HG03095 (cell line): ENCODE measurements at regions not wholly inside any gene's neighbourhood (a gene's known extent, or its start where the extent isn't known, plus 50 kb on each side); places are given as distances from the start of the nearest gene placed in this dataset.
"Not testable (repeated sequence)": the region's sequence is repeated elsewhere in the genome, so short reads cannot be mapped to it uniquely, and the experiment has no call there.

Source experiments
- ATAC-seq: cut with Tn5 transposase; IDR thresholded peaks from one replicate; pipeline ENCODE4 v1.9.1; 2021; ENCODE audit warnings: moderate library complexity; ENCODE audit not compliant: unreplicated experiment

DNA sequence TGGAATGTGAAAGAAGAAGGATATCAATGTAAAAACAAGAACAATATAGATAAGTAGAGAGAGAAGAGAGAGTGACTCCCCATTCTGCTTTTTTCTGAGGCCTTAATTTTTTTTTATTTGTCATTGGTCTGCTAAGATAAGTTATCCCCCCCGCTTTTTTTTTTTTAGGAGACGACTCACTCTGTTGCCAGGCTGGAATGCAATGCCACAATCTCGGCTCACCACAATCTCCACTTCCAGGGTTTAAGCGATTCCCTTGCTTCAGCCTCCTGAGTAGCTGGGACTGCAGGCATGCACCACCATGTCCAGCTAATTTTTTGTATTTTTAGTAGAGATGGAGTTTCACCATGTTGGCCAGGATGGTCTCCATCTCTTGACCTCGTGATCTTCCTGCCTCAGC is 677.0 kb downstream of the MAFB start:
- ATAC-seq: not testable (repeated sequence)

DNA sequence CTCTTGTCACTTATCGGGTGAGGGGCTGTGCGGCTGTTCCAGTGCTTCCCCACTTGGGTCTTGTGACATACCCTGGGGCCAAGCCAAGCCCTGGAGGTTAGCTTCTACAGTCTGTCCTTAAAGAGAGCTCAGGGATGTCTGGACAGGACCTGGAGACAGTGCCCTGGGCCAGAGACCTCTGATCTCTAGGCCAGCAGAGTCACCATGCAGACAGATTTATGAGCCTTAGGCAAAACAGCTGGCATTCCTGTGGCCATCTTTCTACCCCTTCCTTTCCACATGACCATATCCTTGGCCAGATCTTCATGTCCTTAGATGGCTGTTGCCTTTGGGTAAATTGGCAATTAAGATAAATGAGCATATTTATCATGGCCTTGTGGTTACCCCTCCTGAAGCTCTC is 678.6 kb downstream of the MAFB start:
- ATAC-seq: no peak

DNA sequence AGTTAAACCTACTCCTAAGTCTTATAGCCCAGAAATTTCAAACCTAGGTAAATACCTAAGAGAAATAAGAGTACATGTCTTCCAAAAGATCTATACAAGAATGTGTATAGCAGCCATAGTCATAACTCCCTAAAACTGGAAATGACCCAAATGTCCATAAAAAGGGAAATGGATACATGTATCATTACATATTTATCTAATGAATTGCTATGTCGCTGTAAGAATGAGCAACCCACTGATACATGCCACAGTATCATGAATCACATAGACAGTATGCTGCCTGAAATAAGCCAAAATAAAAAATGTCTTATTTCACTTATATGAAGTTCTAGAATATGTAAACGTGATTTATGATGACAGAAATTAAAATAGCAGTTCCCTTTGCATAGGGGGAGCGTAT is 679.5 kb downstream of the MAFB start:
- no peak for ATAC-seq

DNA sequence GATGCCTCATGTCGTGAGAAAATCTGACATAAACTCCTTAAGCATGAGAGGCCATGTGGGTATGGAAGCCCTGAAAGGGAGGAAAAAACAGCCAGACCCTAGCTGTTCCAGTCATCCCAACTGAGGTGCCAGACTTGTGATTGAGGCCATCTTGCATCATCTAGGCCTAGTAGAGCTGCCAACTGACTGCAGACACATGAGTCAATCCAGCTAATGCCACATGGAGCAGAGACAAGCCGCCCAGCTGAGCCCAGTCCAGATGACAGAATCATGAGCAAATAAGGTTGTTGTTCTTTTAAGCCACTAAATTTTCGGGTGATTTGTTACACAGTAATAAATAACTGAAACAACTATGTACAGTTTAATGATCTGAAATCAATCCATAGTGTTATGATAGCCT is 680.9 kb downstream of the MAFB start:
- no peak for ATAC-seq

DNA sequence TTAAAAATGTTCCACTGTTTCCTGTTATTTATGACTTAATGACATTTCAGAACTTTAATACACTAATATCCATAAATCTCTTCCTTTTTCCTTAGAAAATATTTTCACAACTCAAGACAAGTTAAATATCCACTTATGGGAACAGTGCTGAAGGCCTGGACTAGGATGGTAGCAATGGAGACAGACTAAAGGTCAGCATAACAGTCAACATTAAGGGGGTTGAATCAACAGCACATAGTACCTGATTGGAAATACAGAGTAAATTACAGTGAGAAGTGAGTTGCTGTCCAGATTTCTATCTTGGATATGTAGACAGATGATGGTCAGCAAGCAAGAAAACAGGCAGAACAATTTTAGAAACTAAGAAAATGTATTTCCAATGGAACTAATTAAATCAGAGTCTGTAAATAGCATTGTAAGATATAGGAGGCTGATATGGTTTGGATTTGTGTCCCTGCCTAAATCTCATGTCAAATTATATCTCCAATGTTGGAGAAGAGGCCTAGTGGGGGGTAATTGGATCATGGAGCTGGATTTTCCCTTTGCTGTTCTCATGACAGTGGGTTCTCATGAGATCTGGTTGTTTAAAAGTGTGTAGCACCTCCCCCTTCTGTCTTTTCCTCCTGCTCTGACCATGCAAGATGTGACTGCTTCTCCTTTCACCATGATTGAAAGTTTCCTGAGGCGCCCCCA is 682.7 kb downstream of the MAFB start:
- ATAC-seq: no peak

DNA sequence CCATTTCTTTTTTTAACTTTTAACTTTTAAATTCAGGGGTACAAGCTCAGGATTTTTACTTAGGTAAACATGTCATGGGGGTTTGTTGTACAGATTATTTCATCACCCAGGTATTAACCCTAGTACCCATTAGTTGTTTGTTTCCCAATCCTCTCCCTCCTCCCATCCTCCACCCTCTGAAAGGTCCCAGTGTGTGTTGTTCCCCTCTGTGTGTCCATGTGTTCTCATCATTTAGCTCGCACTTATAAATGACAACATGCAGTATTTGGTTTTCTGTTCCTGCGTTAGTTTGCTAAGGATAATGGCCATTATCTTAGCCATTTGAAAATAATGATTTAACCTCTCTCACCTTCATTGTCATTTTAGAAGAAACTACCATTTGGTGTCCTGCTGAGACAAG is 684.9 kb downstream of the MAFB start:
- not testable (repeated sequence) for ATAC-seq

DNA sequence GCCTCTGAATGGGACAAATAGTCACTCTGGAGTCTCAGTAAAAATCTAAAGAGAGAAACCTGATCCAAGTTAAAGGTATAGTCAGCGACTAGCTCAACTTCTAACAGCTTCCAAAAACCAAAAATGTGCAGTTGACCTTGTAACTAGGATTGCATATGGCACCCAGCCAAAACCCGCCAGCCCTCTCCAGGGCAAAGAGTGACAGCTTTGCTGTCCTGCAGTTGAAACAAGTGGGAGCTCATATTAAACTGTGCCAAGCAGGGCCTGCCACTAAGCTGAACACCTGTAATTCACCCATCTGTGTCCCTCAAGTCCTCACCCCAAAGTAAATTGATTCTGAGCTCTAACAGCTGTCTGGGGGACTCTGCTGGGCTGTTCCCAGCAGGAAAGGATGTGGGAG is 695.3 kb downstream of the MAFB start:
- no peak for ATAC-seq

DNA sequence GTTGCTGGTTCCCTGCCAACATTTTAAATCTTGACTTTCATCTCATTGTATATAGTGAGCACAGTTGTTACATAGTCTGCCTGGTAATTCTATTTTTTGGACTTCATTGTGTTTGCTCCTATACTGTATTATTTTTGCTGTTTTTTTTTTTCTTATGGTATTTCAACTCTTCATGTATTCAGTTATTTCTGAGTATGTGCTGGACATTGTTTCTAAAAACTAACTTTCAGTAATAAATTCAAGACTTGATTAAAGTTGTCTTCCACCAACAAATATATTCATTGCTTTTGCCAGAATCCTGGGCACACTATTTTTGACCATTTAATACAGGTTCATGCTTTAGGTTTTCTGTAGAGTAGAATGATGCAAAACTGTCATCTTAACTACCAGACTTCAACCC is 698.3 kb downstream of the MAFB start:
- ATAC-seq: no peak

DNA sequence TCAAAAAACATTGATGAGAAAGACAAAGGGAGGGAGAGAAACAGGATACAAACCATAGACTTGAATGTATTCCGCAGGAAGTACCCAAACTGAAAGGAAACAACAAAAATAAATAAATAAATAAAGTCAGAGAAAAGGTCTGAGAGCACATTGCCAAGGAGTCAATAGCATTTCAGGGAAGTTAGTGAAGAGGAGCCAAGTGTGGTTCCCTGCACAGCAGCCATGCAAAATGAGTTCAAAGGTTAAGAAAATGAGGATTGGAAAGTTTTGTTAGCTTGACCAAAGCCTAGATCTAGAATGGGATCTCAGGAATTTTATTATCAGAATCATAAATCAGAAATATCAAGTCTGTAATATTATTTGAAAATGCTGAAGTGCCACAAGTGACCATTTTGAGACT is 700.0 kb downstream of the MAFB start:
- no peak for ATAC-seq

DNA sequence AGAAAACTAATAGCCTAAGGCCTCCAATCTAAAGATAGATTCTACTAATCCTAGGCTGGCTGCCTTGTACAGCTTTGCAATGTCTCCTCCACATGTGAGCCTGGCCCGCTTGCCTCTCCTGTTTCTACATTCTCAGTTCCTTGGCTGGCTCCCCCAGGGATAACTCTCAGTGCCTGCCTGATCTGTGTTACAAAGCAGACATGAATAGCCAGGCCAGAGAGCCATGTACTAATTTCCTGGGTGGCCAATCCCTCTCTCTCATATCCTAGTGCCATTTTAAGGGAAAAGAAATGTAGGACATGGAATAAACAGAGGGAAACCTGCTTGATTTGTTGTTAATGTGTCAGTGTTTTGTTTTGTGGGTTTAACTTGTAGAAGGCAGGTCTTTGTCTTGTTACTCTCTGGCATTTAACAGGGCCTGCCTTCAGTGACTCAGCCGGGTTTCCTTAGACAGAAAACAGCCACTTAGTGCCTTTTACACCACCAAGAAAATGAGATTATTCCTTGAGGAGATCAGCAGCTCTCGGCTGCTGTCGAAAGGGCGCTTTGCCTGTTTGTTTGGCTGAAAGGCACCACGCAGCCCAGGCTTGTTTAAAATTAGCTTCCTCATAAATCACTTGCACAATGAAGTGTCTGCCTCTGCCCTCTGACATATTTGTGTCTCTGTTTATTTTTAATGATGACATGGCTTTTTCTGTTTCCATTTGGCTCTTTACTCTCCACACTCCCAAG is 702.7 kb downstream of the MAFB start:
- ATAC-seq: no peak

DNA sequence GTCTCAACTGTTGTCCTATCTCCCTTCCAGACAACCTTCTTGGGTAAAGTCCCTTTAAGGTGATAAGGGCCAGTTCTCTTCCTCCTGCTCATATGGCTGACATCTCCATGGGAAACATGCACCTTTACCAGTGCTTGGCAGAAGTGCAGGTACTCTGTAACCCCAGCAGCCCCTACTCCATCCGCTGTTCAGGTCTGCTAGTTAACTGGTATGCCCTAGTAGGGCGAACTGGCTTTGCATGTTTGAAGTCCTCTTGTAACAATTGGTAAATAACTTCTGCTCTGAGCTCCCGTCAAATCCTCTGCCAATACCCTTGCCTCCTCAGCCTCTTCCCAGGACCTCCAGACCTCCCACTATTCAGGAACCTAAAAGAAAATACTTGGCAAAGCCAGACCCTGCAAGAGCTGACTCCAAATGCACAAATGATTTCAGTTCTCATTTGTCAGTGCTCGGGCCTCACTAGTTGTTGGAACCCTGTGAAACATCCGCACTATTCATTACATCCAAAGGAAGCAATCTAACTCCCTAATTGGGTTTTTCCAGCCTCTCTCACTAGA is 703.7 kb downstream of the MAFB start:
- ATAC-seq: no peak

DNA sequence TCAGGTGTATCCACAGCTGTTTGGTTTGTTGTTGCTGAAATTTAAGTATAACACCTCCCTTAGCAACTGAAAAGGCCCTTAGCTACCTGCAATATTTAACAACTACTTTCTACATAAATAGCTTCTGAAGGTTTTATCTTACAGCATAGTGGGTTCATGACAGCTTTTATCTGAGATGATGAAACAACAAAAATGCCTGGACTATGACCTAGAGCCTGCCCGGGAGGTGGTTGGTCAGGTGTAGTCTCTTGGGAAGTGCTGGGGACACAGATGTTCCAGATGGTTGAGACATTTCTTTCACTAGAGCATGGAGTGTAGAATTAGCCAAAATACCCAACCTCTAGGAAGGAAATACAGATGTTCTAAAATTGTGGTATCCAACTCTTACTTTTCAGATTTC is 705.4 kb downstream of the MAFB start:
- ATAC-seq: no peak

DNA sequence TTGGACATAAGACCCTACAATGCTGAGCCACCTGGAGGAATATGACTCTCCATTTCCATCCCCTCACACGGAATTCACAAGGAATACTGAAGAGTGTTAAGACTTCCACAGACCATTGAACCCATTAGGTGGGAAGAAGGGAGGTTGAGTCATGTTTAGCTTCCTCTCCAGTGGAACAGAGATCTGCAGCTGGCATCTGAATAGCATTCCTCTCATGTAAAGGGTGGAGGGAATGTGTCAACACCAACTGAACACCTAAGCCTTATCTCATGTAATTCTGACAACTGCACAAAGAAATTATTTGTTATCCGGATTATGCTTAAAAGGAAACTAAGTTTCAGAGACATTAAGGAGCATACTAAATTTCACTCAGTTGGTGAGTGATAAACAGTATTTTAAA is 705.9 kb downstream of the MAFB start:
- no peak for ATAC-seq

DNA sequence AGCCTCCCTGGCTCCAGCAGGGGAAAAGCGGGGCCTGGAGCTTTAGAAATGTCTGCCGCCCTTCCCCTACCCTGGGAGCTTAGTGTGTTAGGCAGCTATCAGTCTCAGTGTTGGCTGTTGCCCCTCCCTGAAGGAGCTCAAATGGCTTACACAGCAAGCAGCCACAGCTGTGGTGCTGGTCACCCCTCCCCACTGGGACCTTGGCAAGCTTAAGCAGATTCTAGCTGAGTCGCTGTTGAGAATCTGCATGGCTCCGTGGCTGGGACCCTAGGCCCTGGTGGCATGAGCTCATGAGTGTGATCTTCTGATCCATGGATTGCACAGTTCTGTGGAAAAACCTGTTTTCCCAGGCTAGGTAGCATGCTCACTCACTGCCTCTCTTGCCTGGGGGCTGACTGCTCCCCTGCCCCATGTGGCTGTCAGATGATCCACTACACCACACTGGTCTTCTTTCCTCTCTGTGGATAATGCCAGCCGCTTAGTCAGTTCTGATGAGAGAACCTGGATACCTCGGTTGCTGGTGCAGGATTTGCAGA is 714.0 kb downstream of the MAFB start:
- ATAC-seq: no peak

DNA sequence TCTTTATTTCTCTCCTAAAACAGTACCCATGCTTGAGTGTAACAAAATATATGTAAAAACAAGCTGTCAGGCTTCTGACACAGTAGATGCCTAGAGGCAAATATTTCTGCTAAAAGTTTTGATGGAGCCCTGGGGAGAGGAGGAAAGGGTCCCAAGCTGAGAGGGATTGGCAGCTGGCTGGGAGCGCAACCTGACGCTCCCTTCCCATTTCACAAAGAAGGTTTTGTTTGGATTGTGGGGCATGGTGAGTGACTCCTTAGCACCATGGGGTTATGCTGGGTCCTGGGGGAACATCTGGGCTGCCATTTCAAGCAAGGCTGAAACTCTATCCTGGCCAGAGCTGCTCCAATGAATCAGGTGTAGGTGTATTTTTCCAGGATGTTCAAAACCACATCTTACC is 720.5 kb downstream of the MAFB start:
- no peak for ATAC-seq

DNA sequence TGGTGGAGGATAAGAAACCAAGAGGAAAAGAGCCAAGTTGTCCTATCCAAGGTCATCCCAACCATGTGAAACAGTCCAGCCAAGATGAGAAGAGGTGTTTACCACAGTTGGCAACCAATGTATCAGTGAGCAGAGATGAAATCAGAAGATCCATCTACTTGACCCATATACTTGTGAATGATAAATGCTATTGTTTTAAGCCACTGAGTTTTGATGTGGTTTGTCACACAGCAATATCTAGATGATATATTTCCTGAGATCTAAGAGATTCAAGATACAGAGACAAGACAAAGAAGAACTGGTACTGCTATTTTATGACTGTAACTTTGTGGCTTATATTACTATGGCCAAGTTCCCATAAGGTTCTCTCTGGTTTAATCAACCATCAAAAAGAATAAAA is 721.2 kb downstream of the MAFB start:
- no peak for ATAC-seq

DNA sequence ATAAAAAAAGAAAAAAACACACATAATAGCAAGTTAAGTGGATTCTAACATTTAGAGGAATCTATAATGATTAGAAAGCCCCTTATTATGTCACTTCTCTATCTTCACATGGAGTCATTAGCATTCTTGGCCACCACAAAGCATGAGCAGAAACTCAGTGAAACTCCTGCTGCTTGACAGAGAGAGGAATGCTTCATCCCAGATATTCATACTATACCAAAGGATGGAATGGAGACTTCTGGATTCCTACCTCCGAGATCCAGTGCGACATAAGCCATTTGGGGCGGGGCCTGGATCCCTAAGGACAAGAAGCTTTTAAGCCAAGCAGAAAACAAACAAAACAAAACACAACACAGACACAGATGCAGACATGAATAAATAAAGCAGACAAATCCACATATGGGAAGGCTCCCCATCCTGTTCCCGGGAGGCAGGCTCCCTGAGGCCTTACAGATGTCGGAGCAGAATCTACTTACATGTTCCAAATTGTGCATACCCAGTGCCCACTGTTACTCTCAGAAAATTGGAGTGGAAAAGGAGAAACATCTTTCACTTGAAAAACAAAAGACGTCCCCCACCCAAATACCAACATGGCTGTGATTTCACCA is 727.3 kb downstream of the MAFB start:
- no peak for ATAC-seq

DNA sequence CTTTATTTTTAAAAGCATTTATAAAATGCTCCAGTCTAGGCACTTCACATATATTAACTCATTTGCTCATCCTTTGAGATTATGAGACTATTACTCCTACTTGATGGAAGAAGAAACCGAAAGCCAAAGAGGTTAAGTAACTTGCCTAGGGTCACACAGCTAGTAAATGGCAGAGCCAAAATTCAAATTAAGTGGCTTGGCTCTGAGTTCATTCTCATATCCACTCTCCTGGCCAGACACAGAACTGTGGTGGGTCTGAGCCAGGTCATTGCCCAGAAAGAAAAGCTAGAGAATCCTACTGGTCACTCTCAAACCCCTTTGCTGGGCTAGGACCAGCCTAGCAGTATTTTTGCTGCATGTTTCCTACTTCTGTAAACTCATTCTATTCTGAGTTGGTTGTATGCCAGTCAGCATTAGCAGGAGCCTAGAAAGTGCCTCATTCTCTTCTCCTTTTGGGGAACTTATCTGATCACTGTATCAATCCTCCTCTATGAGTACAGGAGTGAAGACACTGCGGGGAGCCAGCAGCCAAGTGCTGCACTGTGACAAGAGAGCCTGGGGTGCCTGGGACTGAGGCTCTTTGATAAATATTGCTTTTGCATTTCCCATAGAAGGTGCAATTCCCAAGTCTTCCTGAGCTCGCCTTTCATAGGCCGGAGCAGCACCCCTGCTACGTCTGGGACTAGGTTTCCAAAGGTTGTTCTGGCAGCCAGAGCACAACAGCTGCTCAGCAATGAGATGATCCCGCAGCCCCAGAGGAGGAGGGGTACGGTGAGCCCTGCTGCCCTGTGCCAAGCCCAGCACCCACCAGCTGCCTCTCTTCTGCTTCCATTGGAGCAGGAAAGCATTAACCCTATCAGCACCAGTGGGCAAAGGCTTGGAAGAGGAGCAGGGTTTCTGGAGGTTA is 728.3 kb downstream of the MAFB start:
- no peak for ATAC-seq

DNA sequence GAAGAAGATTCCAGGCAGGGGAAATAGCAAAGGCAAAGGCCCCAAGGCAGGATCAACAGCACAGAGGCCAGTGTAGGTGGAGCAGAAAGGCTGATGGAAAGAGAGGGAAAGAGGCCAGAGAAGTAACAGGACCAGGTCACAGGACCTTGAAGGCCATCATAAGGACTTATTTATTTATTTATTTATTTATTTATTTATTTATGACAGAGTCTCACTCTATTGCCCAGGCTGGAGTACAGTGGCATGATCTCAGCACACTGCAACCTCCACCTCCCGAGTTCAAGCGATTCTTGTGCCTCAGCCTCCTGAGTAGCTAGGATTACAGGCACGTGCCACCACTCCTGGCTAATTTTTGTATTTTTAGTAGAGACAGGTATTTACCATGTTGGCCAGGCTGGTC is 731.1 kb downstream of the MAFB start:
- ATAC-seq: not testable (repeated sequence)

DNA sequence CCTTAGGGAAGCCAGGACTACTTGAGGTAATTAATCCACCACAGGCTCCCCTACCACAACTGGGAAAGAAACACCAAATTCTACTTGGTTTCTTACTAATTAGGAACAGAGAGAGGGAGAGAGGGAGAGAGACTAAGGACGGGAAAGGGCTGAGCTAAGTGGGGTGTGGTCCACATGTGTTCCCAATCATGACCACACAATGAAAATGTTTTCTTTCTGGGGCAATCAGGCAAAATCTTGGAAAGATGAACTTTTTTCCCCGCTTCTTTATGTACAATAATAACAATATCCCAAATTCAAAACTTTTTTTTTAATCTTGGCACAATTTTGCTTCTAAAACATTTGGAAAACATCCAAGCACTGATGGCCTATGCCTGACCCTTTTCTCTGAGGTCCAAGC is 734.4 kb downstream of the MAFB start:
- no peak for ATAC-seq

DNA sequence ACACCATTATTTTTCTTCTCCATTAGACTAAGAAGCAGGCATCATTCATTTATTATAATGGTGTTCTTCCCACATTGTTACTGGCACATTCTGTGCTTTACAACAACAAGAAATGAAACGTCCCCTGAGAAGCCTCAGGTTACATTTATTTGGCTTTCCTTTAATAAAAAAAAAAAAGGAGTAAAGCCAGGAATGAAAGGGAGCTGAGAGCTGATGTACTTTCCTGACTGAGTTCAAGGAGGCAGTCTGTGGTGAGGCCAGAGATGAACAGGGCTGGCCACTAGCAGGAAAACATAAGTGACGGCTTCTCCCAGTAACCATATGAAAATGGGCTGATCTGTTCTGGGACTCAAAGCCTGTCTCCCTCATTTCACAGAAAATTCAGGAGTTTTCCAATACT is 742.1 kb downstream of the MAFB start:
- no peak for ATAC-seq
